ENCODE measurements at regions not wholly inside any gene's neighbourhood (a gene's known extent, or its start where the extent isn't known, plus 50 kb on each side); places are given as distances from the start of the nearest gene placed in this dataset.

GRCh38 chr10:113425541-113425951, 127.3 kb upstream of the HABP2 start:
- no peak for DNase-seq (ENCODE audit: low read depth)

GRCh38 chr10:113426181-113426877, 126.5 kb upstream of the HABP2 start:
- no peak for DNase-seq (ENCODE audit: low read depth)
- no peaks in the 10 kb centered on the region for H3K36me3 ChIP-seq (ENCODE audit: control insufficient read depth, insufficient read depth, low read length)
- no peak for TF ChIP-seq CTCF (IDR thresholded peaks at IDR 0.05; ENCODE audit: insufficient read depth, low read length, poor library complexity, severe bottlenecking)
- H3K4me3 ChIP-seq (ENCODE audit: low read depth, low read length), result no peak overlapping the region
- no peaks in the 10 kb centered on the region for H3K27me3 ChIP-seq (ENCODE audit: control insufficient read depth, insufficient read depth, low read length)

More at GRCh38 chr10:113425541-113425951, 127.3 kb upstream of the HABP2 start:
- TF ChIP-seq CTCF (IDR thresholded peaks at IDR 0.05; ENCODE audit: insufficient read depth, low read length, poor library complexity, severe bottlenecking), result no peak
- Histone ChIP-seq H3K36me3 (ENCODE audit: control insufficient read depth, insufficient read depth, low read length) (no peaks in the 10 kb centered on the region), H3K4me3 (ENCODE audit: low read depth, low read length) (no peak overlapping the region), H3K27me3 (ENCODE audit: control insufficient read depth, insufficient read depth, low read length) (no peaks in the 10 kb centered on the region)

GRCh38 chr10:113427236-113427735, 125.6 kb upstream of the HABP2 start:
- Histone ChIP-seq H3K27me3 (ENCODE audit: control insufficient read depth, insufficient read depth, low read length) (peaks cover 2% of the 10 kb centered on the region), H3K4me3 (ENCODE audit: low read depth, low read length) (no peak overlapping the region), H3K36me3 (ENCODE audit: control insufficient read depth, insufficient read depth, low read length) (no peaks in the 10 kb centered on the region)
- DNase-seq (ENCODE audit: low read depth), result no peak
- TF ChIP-seq CTCF (IDR thresholded peaks at IDR 0.05; ENCODE audit: insufficient read depth, low read length, poor library complexity, severe bottlenecking), result no peak

GRCh38 chr10:113427811-113428558, 124.9 kb upstream of the HABP2 start:
- TF ChIP-seq CTCF (IDR thresholded peaks at IDR 0.05; ENCODE audit: insufficient read depth, low read length, poor library complexity, severe bottlenecking), result no peak
- Histone ChIP-seq H3K27me3 (ENCODE audit: control insufficient read depth, insufficient read depth, low read length) (peaks cover 2% of the 10 kb centered on the region), H3K36me3 (ENCODE audit: control insufficient read depth, insufficient read depth, low read length) (no peaks in the 10 kb centered on the region), H3K4me3 (ENCODE audit: low read depth, low read length) (no peak overlapping the region)
- DNase-seq (ENCODE audit: low read depth), result no peak

- Histone ChIP-seq H3K36me3 (ENCODE audit: control insufficient read depth, insufficient read depth, low read length) (no peaks in the 10 kb centered on the region), H3K4me3 (ENCODE audit: low read depth, low read length) (no peak overlapping the region), H3K27me3 (ENCODE audit: control insufficient read depth, insufficient read depth, low read length) (peaks cover 2% of the 10 kb centered on the region)
- no peak for DNase-seq (ENCODE audit: low read depth)
- no peak for TF ChIP-seq CTCF (IDR thresholded peaks at IDR 0.05; ENCODE audit: insufficient read depth, low read length, poor library complexity, severe bottlenecking)
Observed at GRCh38 chr10:113430634-113431397, 122.0 kb upstream of the HABP2 start.
